ENCODE measurements at regions not wholly inside any gene's neighbourhood (a gene's known extent, or its start where the extent isn't known, plus 50 kb on each side); places are given as distances from the start of the nearest gene placed in this dataset.

- DNase-seq = no peak
Measured at GRCh38 chr12:92340441-92341064, 194.9 kb upstream of the BTG1 start.

- DNase-seq = no peak
Measured at GRCh38 chr12:92340003-92340402, 194.4 kb upstream of the BTG1 start.

DNA sequence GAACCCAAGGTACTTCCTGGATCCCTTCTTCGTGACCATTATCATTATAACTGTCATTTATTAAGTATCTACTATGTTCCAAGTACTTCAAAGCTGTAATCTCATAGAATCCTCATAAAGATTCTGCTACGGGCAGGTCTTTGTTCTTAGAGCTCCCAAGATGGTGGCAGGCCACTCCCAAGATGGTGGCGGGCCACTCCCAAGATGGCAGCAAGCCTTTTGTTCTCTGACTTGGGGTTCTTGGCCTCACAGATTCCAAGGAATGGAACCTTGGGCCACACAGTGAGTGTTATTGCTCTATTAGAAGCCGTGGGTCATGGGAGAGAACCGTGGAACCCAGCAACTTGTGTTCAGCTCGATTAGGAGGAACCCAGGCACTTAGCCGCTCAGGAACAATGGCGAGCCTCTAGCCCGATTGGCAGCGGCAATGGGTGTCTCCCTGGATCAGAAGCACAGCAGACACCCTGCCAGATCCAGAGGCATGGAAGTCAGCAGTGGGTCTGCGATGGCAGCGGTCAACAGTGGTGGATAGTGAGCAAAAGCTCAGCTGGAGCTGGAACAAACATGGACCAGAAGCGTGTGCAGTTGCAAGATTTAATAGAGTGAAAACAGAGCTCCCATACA lies 193.7 kb upstream of the BTG1 start:
- DNase-seq = no peak

DNA sequence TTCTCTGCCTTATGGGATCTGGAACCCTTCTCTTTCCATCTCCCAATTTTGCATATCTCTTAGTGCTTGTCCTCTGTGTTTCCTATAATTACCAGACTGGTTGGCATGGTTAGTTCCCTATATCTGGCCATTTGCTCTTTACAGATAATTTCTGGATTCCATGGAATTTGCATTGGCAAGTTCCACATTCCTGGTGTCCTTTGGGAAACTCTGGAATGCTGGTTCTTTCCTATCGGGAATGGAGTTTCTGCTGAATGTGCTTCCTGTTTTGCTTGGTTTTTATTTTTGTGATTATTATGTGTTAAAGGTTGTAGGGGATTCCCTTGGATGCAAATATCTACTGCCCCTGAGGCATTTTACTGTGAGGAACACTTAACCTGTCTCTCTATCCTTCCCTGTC lies 193.0 kb upstream of the BTG1 start:
- DNase-seq = no peak

DNA sequence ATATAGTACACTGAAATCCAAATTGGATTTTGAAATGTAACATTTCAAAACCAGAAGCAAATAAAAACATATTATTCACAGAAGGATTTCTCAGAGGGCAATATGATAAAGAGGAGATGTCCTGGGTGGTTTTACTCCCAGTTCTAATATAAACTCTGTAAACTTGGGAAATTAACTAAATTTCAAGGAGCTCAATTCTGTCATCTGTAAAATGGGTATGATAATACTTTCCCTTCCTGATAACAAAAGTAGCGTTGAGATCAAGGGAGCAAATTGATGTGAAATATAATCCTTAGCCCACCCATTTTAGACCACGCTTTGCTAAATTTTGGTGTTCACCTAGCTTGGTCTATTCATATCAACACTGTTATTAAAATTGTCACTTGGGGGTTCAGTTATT lies 192.5 kb upstream of the BTG1 start:
- DNase-seq = no peak

DNA sequence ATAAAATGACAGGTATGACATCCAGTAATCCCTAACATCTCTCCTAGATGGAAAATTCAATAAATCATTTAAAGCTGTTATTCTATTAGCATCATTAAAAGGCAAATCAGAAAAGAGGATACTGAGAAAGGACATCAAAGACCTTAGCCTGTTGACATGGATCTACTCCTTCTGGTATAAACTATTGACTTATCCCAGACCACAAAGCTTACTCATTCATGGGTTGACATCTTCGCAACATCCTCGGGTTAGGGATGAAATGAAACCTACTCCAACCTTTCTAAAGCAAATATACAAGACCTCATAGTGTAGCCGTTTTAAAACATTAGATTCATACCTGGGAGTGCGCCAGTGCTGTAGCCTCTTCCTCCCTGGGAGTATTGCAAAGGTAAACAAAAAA lies 191.5 kb upstream of the BTG1 start:
- DNase-seq = no peak

- no peak for DNase-seq
Measured at GRCh38 chr12:92336641-92337040, 191.0 kb upstream of the BTG1 start.

DNA sequence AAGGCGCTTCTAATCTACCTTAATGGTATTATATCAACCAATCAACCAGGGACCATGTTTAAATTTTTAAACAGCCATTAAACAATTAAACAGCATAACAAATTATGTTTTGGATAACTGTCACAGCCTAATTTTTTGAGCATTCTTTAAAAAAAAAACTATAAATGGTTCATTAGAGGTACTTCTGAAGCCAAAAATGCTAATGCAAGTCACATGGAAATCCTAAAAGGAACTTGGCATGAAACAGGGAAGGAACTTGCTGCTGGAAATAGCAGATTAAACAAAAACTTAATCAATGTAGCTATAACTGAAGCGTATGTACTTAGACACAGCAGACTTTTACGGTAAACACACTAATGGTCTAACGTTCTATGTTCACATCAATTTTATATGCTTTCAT lies 190.2 kb upstream of the BTG1 start:
- no peak for DNase-seq

- no peak for DNase-seq
Measured at GRCh38 chr12:92334552-92334951, 188.9 kb upstream of the BTG1 start.

DNA sequence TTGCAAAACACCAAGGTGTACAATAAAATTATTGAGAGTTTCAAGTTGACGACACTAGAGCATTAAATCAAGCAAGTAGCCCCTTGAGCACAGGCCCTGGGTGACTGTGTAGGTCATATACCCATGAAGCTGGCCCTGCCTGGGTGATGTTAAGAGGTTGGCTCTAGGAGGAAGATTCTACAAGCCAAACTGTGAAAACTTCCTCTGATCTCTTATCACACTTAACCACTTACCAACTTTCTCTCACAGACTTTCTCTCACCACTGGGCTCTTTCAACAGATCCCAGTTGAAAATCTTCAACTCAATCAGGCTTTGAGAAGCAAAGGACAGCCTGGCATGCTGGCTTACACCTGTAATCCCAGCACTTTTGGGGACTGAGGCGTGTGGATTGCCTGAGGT lies 186.9 kb upstream of the BTG1 start:
- no peak for DNase-seq

DNA sequence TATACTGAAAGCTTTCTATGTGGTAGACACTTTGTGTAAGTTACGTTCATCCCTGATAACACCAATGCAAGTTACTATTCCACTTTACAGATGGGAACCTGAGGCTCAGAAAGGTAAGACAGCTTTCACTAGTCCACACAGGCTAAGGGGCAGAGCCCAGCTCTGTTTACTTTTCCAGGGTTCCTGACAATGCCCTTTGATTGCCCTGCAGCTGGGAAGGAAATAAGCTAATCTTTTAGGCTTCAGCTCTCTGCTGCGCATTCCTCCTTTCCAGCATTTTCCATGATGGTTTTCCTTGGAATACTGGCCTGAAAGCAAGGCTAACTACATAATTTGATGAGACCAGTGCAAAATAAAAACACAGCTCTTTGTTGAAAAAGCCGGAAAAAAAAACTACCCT lies 185.7 kb upstream of the BTG1 start:
- no peak for DNase-seq

DNA sequence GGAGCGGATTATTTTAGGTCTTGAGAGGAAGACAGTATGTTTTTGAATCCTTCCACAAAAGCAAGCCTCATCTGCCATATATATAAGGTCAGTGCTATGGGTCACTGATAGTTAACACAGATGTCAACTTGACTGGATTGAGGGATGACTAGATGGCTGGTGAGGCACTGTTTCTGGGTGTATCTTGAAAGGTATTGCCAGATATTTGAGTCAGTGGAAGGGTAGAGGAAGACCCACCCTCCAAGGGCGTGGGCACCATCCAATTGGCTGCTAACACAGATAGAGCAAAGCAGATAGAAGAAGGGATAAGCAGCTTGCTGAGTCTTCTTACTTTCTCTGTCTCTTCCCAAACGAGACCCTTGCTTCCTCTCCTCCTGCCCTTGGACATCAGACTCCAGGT lies 185.0 kb upstream of the BTG1 start:
- DNase-seq = no peak

- DNase-seq = no peak
Measured at GRCh38 chr12:92326877-92327276, 181.2 kb upstream of the BTG1 start.

DNA sequence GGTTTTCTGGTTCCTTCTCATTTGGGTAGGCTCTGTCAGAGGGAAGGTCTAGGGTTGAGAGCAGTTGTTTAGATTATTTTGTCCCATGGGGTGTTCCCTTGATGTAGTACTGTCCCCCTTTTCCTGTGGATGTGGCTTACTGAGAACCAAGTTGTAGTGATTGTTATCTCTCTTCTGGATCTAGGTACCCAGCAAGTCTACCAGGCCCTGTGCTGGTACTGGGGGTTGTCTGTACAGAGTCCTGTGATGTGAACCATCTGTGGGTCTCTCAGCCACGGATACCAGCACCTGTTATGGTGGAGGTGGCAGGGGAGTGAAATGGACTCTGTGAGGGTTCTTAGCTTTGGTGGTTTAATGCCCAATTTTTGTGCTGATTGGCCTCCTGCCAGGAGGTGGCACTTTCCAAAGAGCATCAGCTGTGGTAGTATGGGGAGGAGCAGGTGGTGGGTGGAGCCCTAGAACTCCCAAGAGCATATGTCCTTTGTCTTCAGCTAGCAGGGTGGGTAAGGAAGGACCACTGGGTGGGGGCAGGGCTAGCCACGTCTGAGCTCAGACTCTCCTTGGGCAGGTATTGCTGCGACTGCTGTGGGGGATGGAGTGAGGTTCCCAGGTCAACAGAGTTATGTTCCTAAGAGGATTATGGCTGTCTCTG lies 179.3 kb upstream of the BTG1 start:
- no peak for DNase-seq

DNA sequence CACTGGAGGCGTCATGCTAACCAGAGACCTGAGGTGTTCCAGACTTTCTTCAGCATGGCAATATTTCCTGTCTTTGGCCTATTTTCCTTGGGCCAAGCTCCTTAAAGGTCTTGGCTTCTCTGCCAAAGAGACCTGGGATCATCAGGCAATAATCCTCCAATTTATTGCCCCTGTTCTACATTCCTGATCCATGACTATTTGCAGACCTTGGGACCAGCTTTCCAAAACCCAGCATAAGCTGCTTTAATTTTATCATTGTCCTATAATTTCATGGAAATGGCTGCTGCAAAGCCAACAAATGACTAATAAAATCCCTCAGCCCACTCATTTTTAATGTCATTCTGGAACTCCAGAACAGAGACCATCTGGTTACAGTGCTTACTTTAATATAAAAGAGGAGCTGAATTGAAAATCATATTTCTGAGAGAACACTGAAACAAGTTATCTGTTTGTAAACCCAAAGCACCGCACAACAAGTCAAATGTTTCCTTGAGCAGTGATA lies 166.9 kb upstream of the BTG1 start:
- no peak for DNase-seq

- no peak for DNase-seq
Measured at GRCh38 chr12:92304371-92305055, 158.9 kb upstream of the BTG1 start.

DNA sequence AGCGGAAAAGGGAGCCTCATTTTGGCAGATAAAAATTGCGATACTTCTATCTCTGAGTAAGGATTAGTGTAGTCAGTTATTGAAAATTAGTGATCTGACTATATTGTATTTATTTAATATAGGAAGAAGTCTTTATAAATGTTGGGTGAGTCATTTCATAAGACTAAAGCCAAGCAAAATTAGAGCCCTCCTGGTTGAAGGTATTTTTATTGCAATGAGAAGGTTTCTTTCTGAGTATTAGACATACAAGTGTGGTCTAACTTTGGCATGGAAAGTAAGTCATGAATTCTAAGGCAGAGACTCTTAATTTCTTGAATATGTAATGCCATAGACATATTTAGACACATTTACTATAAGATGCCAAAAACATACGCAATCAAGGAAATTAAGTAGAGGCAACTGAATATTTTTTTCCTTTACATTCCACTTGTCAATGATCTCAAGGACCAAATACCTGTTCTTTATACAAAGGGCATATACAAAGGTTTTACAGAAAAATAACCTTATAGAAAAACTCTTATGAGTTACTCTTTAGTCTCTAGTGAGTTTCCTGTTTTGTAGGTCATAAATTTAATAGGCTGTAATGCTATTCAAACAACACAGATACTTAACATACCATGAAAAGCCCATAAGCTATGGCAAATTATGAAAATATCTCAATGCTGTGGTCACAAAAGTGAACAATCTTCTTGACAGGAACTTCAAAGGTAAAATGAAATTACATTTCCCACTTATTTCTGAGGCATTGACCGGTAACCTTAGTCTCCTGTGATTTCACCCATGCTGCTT lies 156.6 kb upstream of the BTG1 start:
- no peak for DNase-seq

- no peak for DNase-seq
Measured at GRCh38 chr12:92301356-92301755, 155.7 kb upstream of the BTG1 start.

DNA sequence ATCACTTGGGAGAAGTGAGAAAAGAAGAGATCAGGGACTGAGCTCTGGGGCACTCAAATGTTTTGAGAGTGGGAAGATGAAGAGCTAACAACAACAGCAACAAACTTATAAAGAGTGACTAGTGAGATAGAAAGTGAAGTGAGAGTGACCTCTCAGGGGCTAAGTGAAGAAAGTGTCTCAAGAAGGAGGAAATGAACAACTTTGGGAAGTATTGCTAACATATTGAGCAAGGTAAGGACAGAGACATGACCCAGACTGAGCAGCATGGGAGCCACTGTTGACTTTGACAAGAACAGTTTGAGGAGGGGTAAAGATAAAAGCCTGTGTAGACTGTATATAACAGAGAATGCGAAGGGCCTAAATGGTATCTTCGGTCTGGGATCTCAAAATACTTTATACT lies 155.1 kb upstream of the BTG1 start:
- DNase-seq = no peak

- DNase-seq = no peak
Measured at GRCh38 chr12:92299744-92300143, 154.1 kb upstream of the BTG1 start.

DNA sequence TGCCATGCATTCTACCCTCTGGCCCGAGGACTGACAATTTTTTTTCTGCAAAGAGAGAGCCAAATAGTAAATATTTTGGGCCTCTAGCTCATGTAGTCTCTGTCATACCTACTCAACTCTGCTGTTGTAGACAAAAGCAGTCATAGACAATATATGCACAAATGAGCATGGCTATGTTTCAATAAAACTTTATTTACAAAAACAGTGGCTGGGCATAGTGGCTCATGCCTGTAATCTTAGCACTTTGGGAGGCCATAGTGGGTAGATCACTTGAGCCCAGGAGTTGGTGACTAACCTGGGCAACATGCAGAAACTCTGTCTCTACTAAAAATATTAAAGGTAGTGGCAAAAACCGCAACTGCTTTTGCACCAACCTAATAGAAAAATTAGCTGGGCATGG lies 153.7 kb upstream of the BTG1 start:
- DNase-seq = no peak

GRCh38 chr12:92297932-92298696 lies 152.5 kb upstream of the BTG1 start:
- no peak for DNase-seq
